ENCODE measurements at regions not wholly inside any gene's neighbourhood (a gene's known extent, or its start where the extent isn't known, plus 50 kb on each side); places are given as distances from the start of the nearest gene placed in this dataset.

GRCh38 chr3:111283165-111283564 is 211.5 kb downstream of the NECTIN3 start (continued):
- no peak for TF ChIP-seq CTCF (IDR thresholded peaks at IDR 0.05; ENCODE audit: low read depth, low read length, missing input control)
- no peak for TF ChIP-seq YY1 (IDR thresholded peaks at IDR 0.05)
- no peak for TF ChIP-seq FOXA1 (IDR thresholded peaks at IDR 0.05)
- TF ChIP-seq ZBTB33 (IDR thresholded peaks at IDR 0.05), result no peak
- TF ChIP-seq EGR1 (IDR thresholded peaks at IDR 0.05; ENCODE audit: low read depth in 2 of 2), result no peak

- WGBS, result 95% methylated on average over 4 of the region's 4 CpGs
- no peaks in the 10 kb centered on the region for H3K27me3 ChIP-seq (ENCODE audit: control insufficient read depth in 4 of 4, insufficient read depth in 4 of 4, low read length in 3 of 4)
- no peaks in the 10 kb centered on the region for H3K36me3 ChIP-seq (ENCODE audit: control insufficient read depth in 4 of 4, insufficient read depth in 3 of 4, low read depth in 1 of 4, low read length in 3 of 4)
- H3K9me3 ChIP-seq (ENCODE audit: control insufficient read depth in 4 of 4, low read length in 3 of 4), result no peaks in the 10 kb centered on the region
- no peak for DNase-seq (ENCODE audit: low spot score)
- no peaks in the 10 kb centered on the region for H3K4me1 ChIP-seq (ENCODE audit: control insufficient read depth in 4 of 4, insufficient read depth in 4 of 4, low read length in 3 of 4)
- TF ChIP-seq RXRA (IDR thresholded peaks at IDR 0.05) (no peak), MAX (IDR thresholded peaks at IDR 0.05) (no peak)
- no peak overlapping the region for H3K9ac ChIP-seq (ENCODE audit: low read depth in 1 of 2, low read length in 2 of 2)
- no peak overlapping the region for H3K4me3 ChIP-seq (ENCODE audit: low read depth in 1 of 3, low read length in 3 of 3)
- no peak overlapping the region for H3K27ac ChIP-seq (ENCODE audit: low read depth in 1 of 2, low read length in 2 of 2)
Observed at GRCh38 chr3:111284503-111285183, 213.0 kb downstream of the NECTIN3 start.

GRCh38 chr3:111285184-111285538 is 213.5 kb downstream of the NECTIN3 start:
- TF ChIP-seq YY1 (IDR thresholded peaks at IDR 0.05) (no peak), TAF1 (conservative IDR thresholded peaks at IDR 0.05) (no peak), GABPA (IDR thresholded peaks at IDR 0.05 in 1 of 2, conservative IDR thresholded peaks at IDR 0.05 in 1 of 2) (no peak), RXRA (IDR thresholded peaks at IDR 0.05) (no peak), FOXA2 (IDR thresholded peaks at IDR 0.05) (no peak), RAD21 (IDR thresholded peaks at IDR 0.05) (no peak), HNF4A (conservative IDR thresholded peaks at IDR 0.05) (no peak), ZBTB33 (IDR thresholded peaks at IDR 0.05) (no peak), MAX (IDR thresholded peaks at IDR 0.05) (no peak), FOXA1 (IDR thresholded peaks at IDR 0.05) (no peak), CTCF (IDR thresholded peaks at IDR 0.05; ENCODE audit: low read depth, low read length, missing input control) (no peak), SP1 (IDR thresholded peaks at IDR 0.05) (no peak), ATF3 (IDR thresholded peaks at IDR 0.05) (no peak), NR2F2 (IDR thresholded peaks at IDR 0.05) (no peak)
- no peaks in the 10 kb centered on the region for H3K27me3 ChIP-seq (ENCODE audit: control insufficient read depth in 4 of 4, insufficient read depth in 4 of 4, low read length in 3 of 4)
- WGBS, result 95% methylated on average over 1 of the region's 1 CpG

More at GRCh38 chr3:111285184-111285538, 213.5 kb downstream of the NECTIN3 start:
- DNase-seq (ENCODE audit: low spot score), result no peak
- Histone ChIP-seq H3K4me1 (ENCODE audit: control insufficient read depth in 4 of 4, insufficient read depth in 4 of 4, low read length in 3 of 4) (no peaks in the 10 kb centered on the region), H3K36me3 (ENCODE audit: control insufficient read depth in 4 of 4, insufficient read depth in 3 of 4, low read depth in 1 of 4, low read length in 3 of 4) (no peaks in the 10 kb centered on the region), H3K27ac (ENCODE audit: low read depth in 1 of 2, low read length in 2 of 2) (no peak overlapping the region), H3K9me3 (ENCODE audit: control insufficient read depth in 4 of 4, low read length in 3 of 4) (no peaks in the 10 kb centered on the region), H3K4me3 (ENCODE audit: low read depth in 1 of 3, low read length in 3 of 3) (no peak overlapping the region), H3K9ac (ENCODE audit: low read depth in 1 of 2, low read length in 2 of 2) (no peak overlapping the region)
